ENCODE measurements at regions not wholly inside any gene's neighbourhood (a gene's known extent, or its start where the extent isn't known, plus 50 kb on each side); places are given as distances from the start of the nearest gene placed in this dataset.

DNA sequence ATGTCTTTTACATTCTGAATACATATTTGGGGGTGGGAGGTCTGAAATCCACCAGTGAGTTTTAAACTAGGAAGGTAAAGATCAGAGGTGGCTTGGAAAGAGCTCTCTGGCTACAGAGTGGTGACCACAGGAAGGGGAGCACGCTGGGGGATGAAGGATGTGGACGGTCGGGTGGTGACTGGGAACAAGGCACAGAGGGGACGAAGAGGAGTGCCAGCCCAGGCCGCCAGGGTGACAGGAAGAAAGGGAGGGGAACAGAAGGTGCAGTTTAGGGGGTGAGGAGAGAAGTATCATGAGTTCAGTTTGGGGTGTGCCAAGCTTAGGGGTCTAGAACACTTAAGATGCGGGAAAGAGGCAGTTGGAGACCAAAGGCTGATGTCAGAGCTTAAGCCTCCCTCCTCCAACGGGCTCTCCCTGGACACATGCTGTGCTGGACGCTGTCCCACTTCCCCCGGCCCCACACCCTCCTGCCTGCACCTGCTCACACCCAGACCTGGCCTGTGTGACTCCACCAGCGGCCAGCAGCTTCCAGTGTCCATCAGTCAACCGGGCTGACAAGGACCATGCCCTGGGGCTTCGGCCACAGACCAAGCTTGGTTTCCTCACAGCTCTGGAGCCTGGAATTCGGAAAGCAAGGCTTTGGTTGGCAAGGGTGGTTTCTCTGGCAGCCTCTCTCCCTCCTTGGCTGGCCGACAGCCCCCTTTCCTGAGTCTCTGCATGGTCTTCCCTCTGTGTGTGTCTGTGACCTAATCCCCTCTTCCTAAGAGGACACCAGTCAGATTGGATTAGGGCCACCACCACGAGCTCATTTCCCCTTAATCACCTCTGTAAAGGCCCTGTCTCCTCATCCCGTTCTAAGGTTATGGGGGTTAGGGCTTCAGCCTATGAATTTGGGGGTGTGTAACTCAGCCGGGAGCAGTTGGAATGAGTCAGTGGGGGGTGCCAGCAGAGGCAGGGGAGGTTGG is 120.4 kb upstream of the IQSEC1 start:
- H3K4me3 ChIP-seq (ENCODE audit: low read depth, low read length) = no peak overlapping the region
- TF ChIP-seq, protein P1, sequence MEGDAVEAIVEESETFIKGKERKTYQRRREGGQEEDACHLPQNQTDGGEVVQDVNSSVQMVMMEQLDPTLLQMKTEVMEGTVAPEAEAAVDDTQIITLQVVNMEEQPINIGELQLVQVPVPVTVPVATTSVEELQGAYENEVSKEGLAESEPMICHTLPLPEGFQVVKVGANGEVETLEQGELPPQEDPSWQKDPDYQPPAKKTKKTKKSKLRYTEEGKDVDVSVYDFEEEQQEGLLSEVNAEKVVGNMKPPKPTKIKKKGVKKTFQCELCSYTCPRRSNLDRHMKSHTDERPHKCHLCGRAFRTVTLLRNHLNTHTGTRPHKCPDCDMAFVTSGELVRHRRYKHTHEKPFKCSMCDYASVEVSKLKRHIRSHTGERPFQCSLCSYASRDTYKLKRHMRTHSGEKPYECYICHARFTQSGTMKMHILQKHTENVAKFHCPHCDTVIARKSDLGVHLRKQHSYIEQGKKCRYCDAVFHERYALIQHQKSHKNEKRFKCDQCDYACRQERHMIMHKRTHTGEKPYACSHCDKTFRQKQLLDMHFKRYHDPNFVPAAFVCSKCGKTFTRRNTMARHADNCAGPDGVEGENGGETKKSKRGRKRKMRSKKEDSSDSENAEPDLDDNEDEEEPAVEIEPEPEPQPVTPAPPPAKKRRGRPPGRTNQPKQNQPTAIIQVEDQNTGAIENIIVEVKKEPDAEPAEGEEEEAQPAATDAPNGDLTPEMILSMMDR (IDR thresholded peaks at IDR 0.05; ENCODE audit: control insufficient read depth, extremely low read depth, insufficient read depth) = no peak
- no peak for DNase-seq (ENCODE audit: low read depth)

GRCh38 chr3:13192471-13193213 is 119.4 kb upstream of the IQSEC1 start:
- DNase-seq (ENCODE audit: low read depth) = no peak
- no peak overlapping the region for H3K4me3 ChIP-seq (ENCODE audit: low read depth, low read length)
- TF ChIP-seq, protein P1 (IDR thresholded peaks at IDR 0.05; ENCODE audit: control insufficient read depth, extremely low read depth, insufficient read depth) = peak; percentile 56

GRCh38 chr3:13191016-13191415 is 117.8 kb upstream of the IQSEC1 start:
- no peak overlapping the region for H3K4me3 ChIP-seq (ENCODE audit: low read depth, low read length)
- DNase-seq (ENCODE audit: low read depth) = no peak
- TF ChIP-seq, protein P1 (IDR thresholded peaks at IDR 0.05; ENCODE audit: control insufficient read depth, extremely low read depth, insufficient read depth) = no peak

DNA sequence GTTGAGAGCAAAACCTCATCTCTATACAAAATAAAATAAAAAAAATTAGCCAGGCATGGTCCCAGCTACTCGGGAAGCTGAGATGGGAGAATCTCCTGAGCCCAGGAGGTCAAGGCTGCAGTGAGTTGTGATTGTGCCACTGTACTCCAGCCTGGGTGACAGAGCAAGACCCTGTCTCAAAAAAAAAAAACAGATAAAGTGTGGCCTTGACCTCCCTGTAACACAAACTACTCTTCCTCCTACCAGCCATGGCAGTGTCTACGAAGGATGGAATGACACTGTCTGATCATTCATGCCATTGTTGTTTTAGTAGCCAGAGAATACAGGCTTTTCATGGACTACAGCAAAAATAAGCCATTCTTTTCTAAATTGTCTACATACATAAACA is 117.1 kb upstream of the IQSEC1 start:
- TF ChIP-seq, protein P1 (IDR thresholded peaks at IDR 0.05; ENCODE audit: control insufficient read depth, extremely low read depth, insufficient read depth) = no peak
- no peak overlapping the region for H3K4me3 ChIP-seq (ENCODE audit: low read depth, low read length)
- no peak for DNase-seq (ENCODE audit: low read depth)

- TF ChIP-seq, protein P1 (IDR thresholded peaks at IDR 0.05; ENCODE audit: control insufficient read depth, extremely low read depth, insufficient read depth) = no peak
- H3K4me3 ChIP-seq (ENCODE audit: low read depth, low read length) = no peak overlapping the region
- DNase-seq (ENCODE audit: low read depth) = no peak
Observed at GRCh38 chr3:13189639-13190377, 116.6 kb upstream of the IQSEC1 start.

- DNase-seq (ENCODE audit: low read depth) = no peak
- TF ChIP-seq, protein P1 (IDR thresholded peaks at IDR 0.05; ENCODE audit: control insufficient read depth, extremely low read depth, insufficient read depth) = no peak
- H3K4me3 ChIP-seq (ENCODE audit: low read depth, low read length) = no peak overlapping the region
Observed at GRCh38 chr3:13188975-13189374, 115.7 kb upstream of the IQSEC1 start.
